ENCODE measurements at regions not wholly inside any gene's neighbourhood (a gene's known extent, or its start where the extent isn't known, plus 50 kb on each side); places are given as distances from the start of the nearest gene placed in this dataset.

- TF ChIP-seq CTCF (IDR thresholded peaks at IDR 0.05; ENCODE audit: unreplicated experiment in 3 of 3), result no peak
- Mint-ChIP-seq H3K36me3 (ENCODE audit: low read depth) (no peaks in the 10 kb centered on the region), H3K4me3 (no peak overlapping the region), H3K4me1 (no peaks in the 10 kb centered on the region), H3K27ac (no peak overlapping the region), H3K9me3 (no peaks in the 10 kb centered on the region), H3K27me3 (ENCODE audit: low read depth) (no peaks in the 10 kb centered on the region)
Observed at GRCh38 chr2:156003780-156004179, 328.7 kb downstream of the NR4A2 start.

GRCh38 chr2:156001851-156002250, 330.7 kb downstream of the NR4A2 start:
- no peaks in the 10 kb centered on the region for H3K9me3 Mint-ChIP-seq

GRCh38 chr2:155997538-155997937, 335.0 kb downstream of the NR4A2 start:
- H3K4me1 Mint-ChIP-seq, result no peaks in the 10 kb centered on the region
- H3K27ac Mint-ChIP-seq, result no peak overlapping the region
- H3K27me3 Mint-ChIP-seq (ENCODE audit: low read depth), result no peaks in the 10 kb centered on the region
- no peaks in the 10 kb centered on the region for H3K9me3 Mint-ChIP-seq
- H3K4me3 Mint-ChIP-seq, result no peak overlapping the region
- no peak for TF ChIP-seq CTCF (IDR thresholded peaks at IDR 0.05; ENCODE audit: unreplicated experiment in 3 of 3)
- peaks cover 3% of the 10 kb centered on the region for H3K36me3 Mint-ChIP-seq (ENCODE audit: low read depth)

More at GRCh38 chr2:156001851-156002250, 330.7 kb downstream of the NR4A2 start:
- no peaks in the 10 kb centered on the region for H3K36me3 Mint-ChIP-seq (ENCODE audit: low read depth)
- H3K27me3 Mint-ChIP-seq (ENCODE audit: low read depth), result no peaks in the 10 kb centered on the region
- no peak for TF ChIP-seq CTCF (IDR thresholded peaks at IDR 0.05; ENCODE audit: unreplicated experiment in 3 of 3)
- no peak overlapping the region for H3K27ac Mint-ChIP-seq
- no peak overlapping the region for H3K4me3 Mint-ChIP-seq
- H3K4me1 Mint-ChIP-seq, result no peaks in the 10 kb centered on the region

GRCh38 chr2:155994315-155994714, 338.2 kb downstream of the NR4A2 start:
- no peak for TF ChIP-seq CTCF (IDR thresholded peaks at IDR 0.05; ENCODE audit: unreplicated experiment in 3 of 3)
- Mint-ChIP-seq H3K27me3 (ENCODE audit: low read depth) (no peaks in the 10 kb centered on the region), H3K4me3 (no peak overlapping the region), H3K27ac (no peak overlapping the region), H3K4me1 (no peaks in the 10 kb centered on the region), H3K36me3 (ENCODE audit: low read depth) (peaks cover 3% of the 10 kb centered on the region), H3K9me3 (peaks cover 4% of the 10 kb centered on the region)

- H3K27ac Mint-ChIP-seq, result no peak overlapping the region
- H3K9me3 Mint-ChIP-seq, result no peaks in the 10 kb centered on the region
- no peaks in the 10 kb centered on the region for H3K36me3 Mint-ChIP-seq (ENCODE audit: low read depth)
- H3K4me1 Mint-ChIP-seq, result no peaks in the 10 kb centered on the region
- no peak overlapping the region for H3K4me3 Mint-ChIP-seq
- TF ChIP-seq CTCF (IDR thresholded peaks at IDR 0.05; ENCODE audit: unreplicated experiment in 3 of 3), result no peak
- H3K27me3 Mint-ChIP-seq (ENCODE audit: low read depth), result no peaks in the 10 kb centered on the region
Observed at GRCh38 chr2:155983845-155984244, 348.7 kb downstream of the NR4A2 start.

GRCh38 chr2:155982135-155982534, 350.4 kb downstream of the NR4A2 start:
- H3K9me3 Mint-ChIP-seq, result no peaks in the 10 kb centered on the region
- H3K4me1 Mint-ChIP-seq, result no peaks in the 10 kb centered on the region
- no peak overlapping the region for H3K4me3 Mint-ChIP-seq
- no peak for TF ChIP-seq CTCF (IDR thresholded peaks at IDR 0.05; ENCODE audit: unreplicated experiment in 3 of 3)
- H3K36me3 Mint-ChIP-seq (ENCODE audit: low read depth), result no peaks in the 10 kb centered on the region
- no peak overlapping the region for H3K27ac Mint-ChIP-seq
- no peaks in the 10 kb centered on the region for H3K27me3 Mint-ChIP-seq (ENCODE audit: low read depth)
